ENCODE measurements at regions not wholly inside any gene's neighbourhood (a gene's known extent, or its start where the extent isn't known, plus 50 kb on each side); places are given as distances from the start of the nearest gene placed in this dataset.

DNA sequence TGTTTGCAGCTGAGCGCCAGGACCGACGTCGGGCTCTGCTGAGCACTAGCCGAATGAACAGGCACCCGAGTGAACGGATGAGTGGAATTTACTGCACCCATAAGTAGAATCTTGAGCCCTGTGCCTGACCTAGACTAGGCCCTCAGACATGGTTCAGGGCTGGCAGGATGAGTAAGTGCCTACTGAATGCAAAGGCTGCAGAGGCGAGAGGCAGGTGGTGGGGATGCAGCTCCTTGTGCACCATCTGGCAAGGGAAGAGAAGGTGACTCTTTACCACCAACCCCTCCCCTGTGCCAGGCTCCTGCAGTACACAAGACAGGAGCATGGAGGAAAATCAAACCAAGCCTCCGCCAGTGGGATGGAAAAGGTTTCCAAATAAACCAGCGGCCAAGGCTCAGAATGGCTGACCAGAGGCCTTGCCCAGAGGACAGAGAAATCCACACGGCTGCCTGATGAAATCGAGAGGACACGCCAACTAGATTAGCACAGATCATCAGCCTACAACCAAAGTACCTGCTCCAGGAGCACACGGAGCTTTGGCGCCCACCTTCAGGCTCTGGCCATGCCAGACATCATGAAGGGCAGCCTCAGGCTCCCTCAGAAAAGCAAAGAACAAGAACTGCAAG is 141.7 kb upstream of the IQSEC1 start:
- 4% methylated on average over 15 of the region's 15 CpGs for WGBS (ENCODE audit: insufficient coverage, low coverage, missing lambda C conversion rate)
- ChIA-PET POLR2A (interaction anchor here (1.0 kb wide), 1 partner anchor 8 kb away, joined by 3 read pairs; no protein-coding TSS in a partner anchor), CTCF (ENCODE audit: low intra/inter-chr PET ratio) (interaction anchor here (0.6 kb wide), 1 partner anchor 19 kb away, joined by 3 read pairs; no protein-coding TSS in a partner anchor)
- Histone ChIP-seq H3K4me1 (replicated peaks in 1 of 2; ENCODE audit: control insufficient read depth in 2 of 2, insufficient read depth in 2 of 2, low read length in 2 of 2) (no peaks in the 10 kb centered on the region; a peak in 1 of 5 replicates), H3K27me3 (ENCODE audit: control insufficient read depth in 2 of 2, insufficient read depth in 2 of 2, low read length in 2 of 2) (peaks cover 63 to 88% of the 10 kb centered on the region in 2 experiments), H3K4me2 (ENCODE audit: insufficient read depth, low read length) (no peak overlapping the region), H4K20me1 (replicated peaks; ENCODE audit: control insufficient read depth, insufficient read depth, low read length) (peaks cover 19% of the 10 kb centered on the region), H3K9ac (ENCODE audit: insufficient read depth in 1 of 2, low read depth in 2 of 2, low read length in 2 of 2) (no peak overlapping the region), H3K9me3 (replicated peaks; ENCODE audit: control insufficient read depth, insufficient read depth, low read depth, low read length) (no peaks in the 10 kb centered on the region), H3K36me3 (ENCODE audit: control insufficient read depth, insufficient read depth, low read length) (no peaks in the 10 kb centered on the region), H2AFZ (ENCODE audit: low read depth, low read length) (no peak overlapping the region), H3K4me3 (no peak overlapping the region), H3K27ac (ENCODE audit: extremely low read depth, low read depth, low read length) (no peak overlapping the region), H3K9me1 (ENCODE audit: control insufficient read depth, insufficient read depth, low read length) (peaks cover 4% of the 10 kb centered on the region), H3K79me2 (ENCODE audit: control insufficient read depth, insufficient read depth, low read length) (no peaks in the 10 kb centered on the region)
- FAIRE-seq = no peak
- ATAC-seq = no peak
- no TSS peak for BruUV-seq (replicated peaks)
- in situ Hi-C loops (cut with MboI) (no loop called here), intact Hi-C loops (cut with micrococcal nuclease) (no loop called here)
- TF ChIP-seq HNRNPK (IDR thresholded peaks at IDR 0.05; ENCODE audit: low read depth, low read length, poor library complexity, severe bottlenecking) = no peak
- no peak for TF ChIP-seq TFE3 (CRISPR knock-in tag; IDR thresholded peaks at IDR 0.05)
- TF ChIP-seq THRAP3 (IDR thresholded peaks at IDR 0.05; ENCODE audit: borderline replicate concordance) = no peak
- TF ChIP-seq ZKSCAN8 (CRISPR knock-in tag; IDR thresholded peaks at IDR 0.05) = no peak
- TF ChIP-seq ARHGAP35 (IDR thresholded peaks at IDR 0.05; ENCODE audit: partially characterized antibody) = no peak
- TF ChIP-seq FOXP1 (CRISPR knock-in tag; IDR thresholded peaks at IDR 0.05) = no peak
- TF ChIP-seq CUX1 (CRISPR knock-in tag; IDR thresholded peaks at IDR 0.05) = no peak
- no peak for TF ChIP-seq ERF (CRISPR knock-in tag; IDR thresholded peaks at IDR 0.05)
- no peak for TF ChIP-seq ZNF75A (CRISPR knock-in tag; IDR thresholded peaks at IDR 0.05)
- no peak for TF ChIP-seq MAFK (IDR thresholded peaks at IDR 0.05; ENCODE audit: low read length)
- DNase-seq (ENCODE audit: extremely low read depth in 1 of 4, low spot score in 3 of 4) = no peak

Measured in K562 (cell line).